HAP-1 (cell line): ENCODE measurements at regions not wholly inside any gene's neighbourhood (a gene's known extent, or its start where the extent isn't known, plus 50 kb on each side); places are given as distances from the start of the nearest gene placed in this dataset.
"Not testable (repeated sequence)": the region's sequence is repeated elsewhere in the genome, so short reads cannot be mapped to it uniquely, and the experiment has no call there.

ENCODE experiments used
- DNase-seq, 2 experiments: peaks; one replicate each; pipeline ENCODE4 v3.0.0-alpha.2; 2016 to 2020; ENCODE audit warnings: low spot score in 2 of 2
- H3K27me3 ChIP-seq: fragments of 250-450 bp; sonication (Bioruptor Pico); 2 replicates; pipeline ENCODE4 v1.5.1; 2020; ENCODE audit warnings: low read depth, mild to moderate bottlenecking, moderate library complexity
- H3K36me3 ChIP-seq: fragments of 250-450 bp; sonication (Bioruptor Pico); replicated peaks from 2 replicates; pipeline ENCODE4 v1.5.1; 2020; ENCODE audit warnings: mild to moderate bottlenecking
- H3K4me1 ChIP-seq: fragments of 250-450 bp; sonication (Bioruptor Pico); 2 replicates; pipeline ENCODE4 v1.5.1; 2020; ENCODE audit warnings: mild to moderate bottlenecking
- H3K4me3 ChIP-seq: fragments of 250-450 bp; sonication (Bioruptor Pico); 2 replicates; pipeline ENCODE4 v1.5.1; 2020; ENCODE audit warnings: mild to moderate bottlenecking, moderate library complexity
- H3K9me3 ChIP-seq: fragments of 250-450 bp; sonication (Bioruptor Pico); 2 replicates; pipeline ENCODE4 v1.5.1; 2020; ENCODE audit warnings: mild to moderate bottlenecking, moderate library complexity
- in situ Hi-C: fragments of 300-500 bp; cut with MboI; formaldehyde crosslinking; loops from 3 replicates; pipeline ENCODE4 v1.14.3; 2020; ENCODE audit warnings: low sequenced_read_pairs, inconsistent platforms, mixed read lengths

GRCh38 chr16:79834003-79834402 is 233.5 kb upstream of the MAF start:
- H3K27me3 ChIP-seq, result not testable (repeated sequence)

DNA sequence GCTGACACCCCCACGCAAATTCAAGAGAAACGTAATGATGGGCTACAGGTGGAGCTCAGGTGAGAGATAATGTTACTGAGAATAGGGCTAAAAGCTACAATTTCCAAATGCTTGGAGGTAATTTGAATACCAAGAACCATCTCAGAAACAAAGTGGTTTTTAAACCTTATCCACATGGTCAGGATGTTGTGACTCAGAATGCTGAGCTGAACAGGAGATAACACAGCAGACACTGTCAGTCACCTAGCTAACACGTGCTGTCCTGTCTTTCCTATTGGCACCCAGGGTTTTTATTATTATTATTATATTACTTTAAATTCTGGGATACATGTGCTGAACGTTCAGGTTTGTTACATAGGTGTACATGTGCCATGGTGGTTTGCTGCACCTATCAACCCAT is 233.0 kb upstream of the MAF start:
- in situ Hi-C loops, result no loop called here
- Histone ChIP-seq H3K4me1 (no peaks in the 10 kb centered on the region; the same call in 1 of the 2 replicates), H3K27me3 (no peaks in the 10 kb centered on the region), H3K4me3 (no peak overlapping the region), H3K9me3 (no peaks in the 10 kb centered on the region), H3K36me3 (no peaks in the 10 kb centered on the region)
- DNase-seq, result no peak

More at GRCh38 chr16:79834003-79834402, 233.5 kb upstream of the MAF start:
- H3K9me3 ChIP-seq, DNase-seq, H3K4me3 ChIP-seq, in situ Hi-C loops, H3K36me3 ChIP-seq, H3K4me1 ChIP-seq: not testable (repeated sequence)

DNA sequence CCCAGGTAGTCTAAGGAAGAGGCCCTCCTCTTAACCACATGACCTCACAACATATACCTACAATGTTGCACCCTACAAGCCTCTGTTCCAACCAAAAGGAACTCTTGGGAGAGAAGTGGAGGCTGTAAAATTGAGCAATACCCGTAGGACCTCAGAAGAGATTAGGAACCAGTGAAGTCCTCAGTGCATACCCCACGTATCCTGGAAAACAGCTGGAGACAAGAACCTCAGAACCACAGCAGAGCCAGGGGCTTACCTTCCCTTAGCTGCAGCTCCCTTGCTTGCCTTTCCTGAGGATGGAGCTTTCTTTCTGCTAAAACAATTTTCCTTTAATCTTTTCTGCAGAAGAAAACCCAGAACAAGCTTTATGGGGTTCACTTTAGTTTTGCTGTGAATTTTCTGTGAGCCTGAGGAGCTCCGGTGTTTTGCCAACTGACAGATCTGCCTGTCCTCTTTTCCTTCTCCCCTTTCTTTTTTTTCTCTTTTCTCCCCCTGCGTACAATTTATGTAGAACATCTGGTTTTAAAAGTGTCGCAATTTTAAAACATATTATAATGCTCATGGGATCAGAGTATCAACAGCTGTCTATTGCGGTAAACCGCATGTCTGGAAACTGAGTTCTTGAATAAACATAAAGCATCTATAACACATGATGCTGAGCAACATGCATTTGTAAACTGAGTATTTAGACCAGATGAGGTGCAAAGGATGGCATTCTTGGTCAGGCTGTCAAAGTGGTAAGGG is 226.4 kb upstream of the MAF start:
- Histone ChIP-seq H3K27me3 (no peaks in the 10 kb centered on the region; the same call in 1 of the 2 replicates), H3K4me1 (no peaks in the 10 kb centered on the region; the same call in 1 of the 2 replicates), H3K4me3 (no peak overlapping the region), H3K36me3 (no peaks in the 10 kb centered on the region), H3K9me3 (no peaks in the 10 kb centered on the region)
- DNase-seq, result no peak
- in situ Hi-C loops, result no loop called here

DNA sequence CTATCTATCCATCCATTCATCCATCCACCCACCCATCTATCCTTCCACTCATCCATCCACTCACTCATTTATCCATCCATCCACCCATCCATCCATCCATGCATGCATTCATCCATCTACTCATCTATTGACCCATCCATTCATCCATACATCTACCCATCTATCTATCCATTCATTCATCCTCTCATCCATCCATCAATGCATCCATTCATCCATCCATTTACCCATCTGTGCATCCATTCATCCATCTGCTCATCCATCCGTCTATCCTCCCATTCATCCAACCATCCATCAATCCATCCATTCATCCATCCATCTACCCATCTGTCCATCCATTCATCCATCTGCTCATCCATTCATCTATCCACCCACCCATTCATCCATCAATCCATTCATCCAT is 224.5 kb upstream of the MAF start:
- in situ Hi-C loops, result no loop called here

DNA sequence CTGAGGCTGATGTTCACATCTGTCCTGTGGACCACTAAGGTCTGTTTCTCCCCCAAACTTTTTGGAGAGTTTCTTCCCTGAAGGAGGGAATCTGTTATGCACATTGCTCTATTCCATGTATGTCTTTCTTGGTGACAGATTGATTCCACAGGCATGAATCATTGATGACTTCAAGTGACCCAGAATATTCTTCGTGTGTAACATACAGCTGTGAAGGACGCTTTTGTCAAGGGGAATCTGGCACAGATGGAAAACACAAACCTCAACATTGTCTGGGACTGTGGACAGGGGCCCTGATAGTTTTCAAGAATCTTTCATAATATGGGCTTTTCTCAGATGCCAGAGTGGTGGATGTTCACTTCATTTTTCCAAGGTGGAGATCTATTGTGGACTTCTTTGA is 223.1 kb upstream of the MAF start:
- in situ Hi-C loops, result no loop called here
- no peak for DNase-seq
- H3K9me3 ChIP-seq, result no peaks in the 10 kb centered on the region
- H3K4me3 ChIP-seq, result no peak overlapping the region
- no peaks in the 10 kb centered on the region for H3K36me3 ChIP-seq
- H3K27me3 ChIP-seq, result no peaks in the 10 kb centered on the region; the same call in 1 of the 2 replicates
- no peaks in the 10 kb centered on the region for H3K4me1 ChIP-seq

More for the DNA sequence above, 224.5 kb upstream of the MAF start:
- H3K4me1 ChIP-seq, result no peaks in the 10 kb centered on the region; the same call in 1 of the 2 replicates
- H3K4me3 ChIP-seq, result no peak overlapping the region
- H3K27me3 ChIP-seq, result no peaks in the 10 kb centered on the region; the same call in 1 of the 2 replicates
- DNase-seq, result no peak
- no peaks in the 10 kb centered on the region for H3K36me3 ChIP-seq
- H3K9me3 ChIP-seq, result no peaks in the 10 kb centered on the region

- no peaks in the 10 kb centered on the region for H3K9me3 ChIP-seq
- in situ Hi-C loops, result no loop called here
- no peak for DNase-seq
- no peaks in the 10 kb centered on the region for H3K4me1 ChIP-seq
- H3K4me3 ChIP-seq, result no peak overlapping the region
- H3K27me3 ChIP-seq, result no peaks in the 10 kb centered on the region; the same call in 1 of the 2 replicates
- no peaks in the 10 kb centered on the region for H3K36me3 ChIP-seq
Observed at GRCh38 chr16:79821911-79822310, 221.4 kb upstream of the MAF start.

DNA sequence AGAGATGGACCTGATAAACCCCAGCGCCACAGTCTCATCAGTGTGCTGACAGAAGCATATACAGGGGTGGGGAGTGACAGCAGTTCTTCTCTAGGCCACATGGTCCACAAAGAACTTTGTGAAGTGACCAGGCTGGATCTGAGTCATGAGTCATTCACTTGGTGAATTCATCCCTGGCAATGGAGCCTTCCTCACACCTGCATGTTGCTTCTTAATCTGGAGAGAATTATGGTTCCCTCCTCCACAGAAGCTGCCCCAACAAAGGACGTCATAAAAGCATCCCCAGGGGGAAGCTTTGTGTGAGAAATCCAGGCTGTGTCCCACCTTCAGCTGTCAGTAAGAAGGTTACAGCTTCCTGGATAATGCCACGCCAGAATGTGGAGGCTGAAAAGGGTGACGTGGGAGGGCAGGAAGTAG is 215.6 kb upstream of the MAF start:
- H3K9me3 ChIP-seq, result no peaks in the 10 kb centered on the region
- H3K4me1 ChIP-seq, result no peaks in the 10 kb centered on the region
- no peaks in the 10 kb centered on the region for H3K36me3 ChIP-seq
- in situ Hi-C loops, result no loop called here
- no peaks in the 10 kb centered on the region for H3K27me3 ChIP-seq
- DNase-seq, result no peak
- no peak overlapping the region for H3K4me3 ChIP-seq

GRCh38 chr16:79815049-79815448 is 214.5 kb upstream of the MAF start:
- in situ Hi-C loops, result no loop called here
- H3K4me1 ChIP-seq, result no peaks in the 10 kb centered on the region
- H3K36me3 ChIP-seq, result no peaks in the 10 kb centered on the region
- no peaks in the 10 kb centered on the region for H3K27me3 ChIP-seq
- no peaks in the 10 kb centered on the region for H3K9me3 ChIP-seq
- no peak overlapping the region for H3K4me3 ChIP-seq
- DNase-seq, result no peak

- DNase-seq, result no peak
- no peaks in the 10 kb centered on the region for H3K9me3 ChIP-seq
- in situ Hi-C loops, result no loop called here
- H3K4me1 ChIP-seq, result no peaks in the 10 kb centered on the region
- no peaks in the 10 kb centered on the region for H3K36me3 ChIP-seq
- H3K27me3 ChIP-seq, result no peaks in the 10 kb centered on the region
- no peak overlapping the region for H3K4me3 ChIP-seq
Observed at GRCh38 chr16:79814124-79814523, 213.6 kb upstream of the MAF start.

DNA sequence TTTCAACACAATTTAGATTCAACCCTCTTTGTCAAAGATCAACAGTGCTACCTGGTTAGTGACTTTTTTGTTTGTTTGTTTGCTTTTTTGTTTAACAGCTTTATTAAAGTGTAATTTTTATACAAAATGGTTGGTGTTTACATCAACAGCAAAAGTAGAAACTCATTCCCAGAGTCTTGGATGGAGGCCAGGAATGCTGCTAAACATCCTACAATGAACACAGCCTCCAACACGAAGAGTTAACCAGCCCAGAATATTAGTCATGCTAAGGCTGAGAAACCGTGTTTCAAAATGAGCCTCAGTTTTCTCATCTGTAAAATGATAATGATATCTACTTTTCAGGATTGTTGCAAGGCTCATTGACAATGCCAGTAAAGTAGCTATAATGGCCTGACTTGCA is 211.0 kb upstream of the MAF start:
- no peak for DNase-seq
- in situ Hi-C loops, result no loop called here
- H3K27me3 ChIP-seq, result no peaks in the 10 kb centered on the region
- no peaks in the 10 kb centered on the region for H3K36me3 ChIP-seq
- 0 out of 2 replicates have a peak, but pooled peaks cover 2% of the 10 kb centered on the region for H3K9me3 ChIP-seq
- H3K4me3 ChIP-seq, result no peak overlapping the region
- no peaks in the 10 kb centered on the region for H3K4me1 ChIP-seq

- H3K4me1 ChIP-seq, result no peaks in the 10 kb centered on the region
- no peak overlapping the region for H3K4me3 ChIP-seq
- in situ Hi-C loops, result no loop called here
- no peaks in the 10 kb centered on the region for H3K27me3 ChIP-seq
- 0 out of 2 replicates have a peak, but pooled peaks cover 2% of the 10 kb centered on the region for H3K9me3 ChIP-seq
- no peaks in the 10 kb centered on the region for H3K36me3 ChIP-seq
- no peak for DNase-seq
Observed at GRCh38 chr16:79810449-79811189, 210.1 kb upstream of the MAF start.

DNA sequence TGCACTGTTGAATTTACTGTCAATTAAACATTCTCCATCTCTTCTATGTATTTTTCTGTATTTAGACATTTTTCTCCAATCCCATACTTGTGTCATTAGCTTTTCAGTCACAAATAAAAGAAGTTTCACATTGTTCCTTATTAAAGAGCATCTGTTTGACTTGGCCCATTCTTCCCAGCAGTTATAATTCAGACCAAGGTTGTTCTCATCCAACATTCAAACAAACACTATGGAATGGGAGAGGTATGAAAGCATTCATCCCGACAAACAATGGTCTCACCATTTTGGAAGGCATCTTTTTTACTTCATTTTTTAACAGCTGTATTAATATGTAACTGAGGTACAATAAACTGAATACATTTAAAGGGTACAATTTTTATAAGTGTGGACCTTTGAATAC is 208.8 kb upstream of the MAF start:
- no peaks in the 10 kb centered on the region for H3K27me3 ChIP-seq
- no peaks in the 10 kb centered on the region for H3K36me3 ChIP-seq
- in situ Hi-C loops, result no loop called here
- no peaks in the 10 kb centered on the region for H3K4me1 ChIP-seq
- H3K9me3 ChIP-seq, result 0 out of 2 replicates have a peak, but pooled peaks cover 2% of the 10 kb centered on the region
- H3K4me3 ChIP-seq, result no peak overlapping the region
- no peak for DNase-seq

DNA sequence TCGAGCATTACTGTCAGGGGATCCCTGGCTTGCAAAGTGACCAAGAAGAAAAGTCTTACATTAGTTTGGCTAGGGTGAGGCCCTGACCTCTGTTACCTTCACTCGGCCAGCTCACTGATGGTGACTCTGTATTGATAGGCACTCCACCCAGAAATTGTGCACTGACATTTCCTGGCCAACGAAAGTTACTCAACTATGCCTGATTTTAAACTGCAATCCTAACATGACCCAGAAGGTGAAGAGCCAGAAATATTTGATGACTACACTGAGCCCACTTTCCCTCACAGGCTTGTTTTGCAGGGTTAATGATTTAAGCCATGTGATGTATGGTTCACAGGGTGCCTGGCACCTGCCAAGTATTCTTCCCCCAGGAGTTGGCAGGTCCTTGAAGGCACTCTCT is 208.2 kb upstream of the MAF start:
- no peaks in the 10 kb centered on the region for H3K4me1 ChIP-seq
- H3K36me3 ChIP-seq, result no peaks in the 10 kb centered on the region
- H3K4me3 ChIP-seq, result no peak overlapping the region
- in situ Hi-C loops, result no loop called here
- no peak for DNase-seq
- 0 out of 2 replicates have a peak, but pooled peaks cover 2% of the 10 kb centered on the region for H3K9me3 ChIP-seq
- H3K27me3 ChIP-seq, result no peaks in the 10 kb centered on the region

DNA sequence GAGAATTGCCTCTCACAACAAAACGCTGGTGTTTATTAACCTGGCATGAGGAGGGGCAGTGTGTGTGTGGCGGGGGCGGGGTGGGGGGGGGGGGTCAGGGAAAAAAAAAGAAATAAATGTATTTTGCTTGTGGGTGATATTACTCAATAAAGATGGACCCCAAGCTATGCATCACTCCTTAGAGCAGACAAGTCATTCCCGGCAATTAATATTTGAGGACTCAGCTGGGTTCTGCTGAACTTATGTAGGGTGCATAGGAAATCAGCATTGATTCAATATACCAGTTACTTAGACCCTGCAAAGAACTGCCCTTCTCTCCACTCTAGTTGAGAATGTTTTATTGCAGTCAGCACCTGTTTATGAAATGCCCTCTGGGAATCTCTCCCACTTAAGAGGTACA is 206.2 kb upstream of the MAF start:
- no peaks in the 10 kb centered on the region for H3K4me1 ChIP-seq
- in situ Hi-C loops, result no loop called here
- no peaks in the 10 kb centered on the region for H3K27me3 ChIP-seq
- DNase-seq, result no peak
- H3K9me3 ChIP-seq, result 0 out of 2 replicates have a peak, but pooled peaks cover 2% of the 10 kb centered on the region
- no peak overlapping the region for H3K4me3 ChIP-seq
- H3K36me3 ChIP-seq, result no peaks in the 10 kb centered on the region
